GM18505 (cell line): ENCODE measurements at regions not wholly inside any gene's neighbourhood (a gene's known extent, or its start where the extent isn't known, plus 50 kb on each side); places are given as distances from the start of the nearest gene placed in this dataset.

Experiments used
- ATAC-seq: cut with Tn5 transposase; IDR thresholded peaks from one replicate; pipeline ENCODE4 v1.9.1; 2021; ENCODE audit not compliant: unreplicated experiment
- POLR2A ChIP-seq: IDR thresholded peaks from 4 replicates; pipeline ENCODE4 v1.6.1; 2011; ENCODE audit warnings: borderline replicate concordance; ENCODE audit not compliant: insufficient read depth, insufficient read length; ENCODE audit errors: extremely low read depth

DNA sequence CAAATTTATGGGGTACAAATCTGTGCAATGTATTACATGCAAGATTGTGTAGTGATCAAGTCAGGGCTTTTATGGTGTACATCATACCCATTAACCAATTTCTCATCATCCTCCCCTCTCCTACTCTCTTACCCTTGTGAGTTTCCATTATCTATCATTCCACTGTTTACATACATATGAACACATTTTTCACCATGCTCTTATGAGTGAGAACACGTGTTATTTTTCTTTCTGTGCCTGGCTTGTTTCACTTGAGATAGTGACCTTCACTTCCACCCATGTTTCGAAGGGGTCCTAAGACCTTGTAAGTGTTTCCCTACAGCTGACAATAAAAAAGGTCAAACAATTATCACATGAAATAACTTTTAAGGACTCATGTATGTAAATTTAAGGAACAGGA, 281.7 kb upstream of the CD180 start:
- no peak for TF ChIP-seq POLR2A

DNA sequence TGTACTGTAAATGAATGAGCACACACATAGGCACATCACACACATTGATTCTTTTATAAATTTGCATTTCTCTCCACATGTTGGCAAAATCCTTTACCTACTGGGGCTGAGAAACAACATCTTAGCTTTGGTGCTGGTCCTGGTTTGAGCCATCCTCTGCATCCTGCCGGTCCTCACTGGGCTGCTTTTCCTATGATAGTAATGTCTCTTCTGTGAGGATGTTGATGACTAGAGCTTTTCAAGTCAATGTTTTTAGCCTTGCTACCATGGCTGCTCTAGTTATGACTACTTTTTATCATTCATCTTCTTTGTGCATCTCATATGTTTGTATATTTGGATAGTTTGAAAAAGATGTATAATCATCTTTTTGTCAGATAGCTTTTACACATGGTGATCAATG, 280.4 kb upstream of the CD180 start:
- no peak for TF ChIP-seq POLR2A
- no peak for ATAC-seq

More for the DNA sequence above, 281.7 kb upstream of the CD180 start:
- ATAC-seq = no peak

DNA sequence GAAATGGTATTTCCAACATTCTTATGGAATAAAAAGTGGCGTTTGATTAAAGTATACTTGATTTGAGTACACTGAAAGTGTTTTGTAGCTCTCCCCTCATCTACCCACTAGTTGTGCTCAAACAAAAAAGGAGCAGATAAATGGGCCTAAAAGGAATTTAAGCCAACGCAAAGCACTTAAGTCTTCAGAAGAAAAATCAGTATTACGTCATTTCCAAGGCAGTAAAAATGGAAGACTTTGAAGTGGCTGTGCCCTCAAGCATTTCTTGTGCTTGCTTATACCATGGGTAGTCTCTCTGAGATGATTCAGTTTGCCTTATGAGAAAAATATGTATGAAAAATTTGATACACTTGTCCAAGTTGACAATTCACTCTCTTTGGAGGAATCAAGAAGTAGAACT, 279.9 kb upstream of the CD180 start:
- no peak for ATAC-seq
- no peak for TF ChIP-seq POLR2A

DNA sequence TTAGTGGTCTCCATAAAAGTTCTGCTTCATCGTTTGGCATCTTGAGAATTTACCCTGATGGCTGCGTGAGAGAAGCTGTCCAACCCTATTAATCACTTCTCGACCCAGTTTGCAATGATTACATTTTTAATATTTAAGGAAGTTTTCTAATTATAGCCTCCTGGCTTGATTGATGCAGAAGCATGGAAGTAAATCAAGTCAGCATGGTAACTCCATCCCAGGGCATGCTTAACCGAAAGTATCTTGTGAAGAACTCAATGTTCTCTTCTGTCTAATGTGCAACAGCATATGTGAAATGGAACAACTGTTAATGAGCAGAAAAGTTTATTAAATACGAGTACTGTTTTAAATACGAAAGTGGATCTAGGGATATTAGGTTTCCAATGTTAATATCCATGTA, 278.9 kb upstream of the CD180 start:
- ATAC-seq = no peak

DNA sequence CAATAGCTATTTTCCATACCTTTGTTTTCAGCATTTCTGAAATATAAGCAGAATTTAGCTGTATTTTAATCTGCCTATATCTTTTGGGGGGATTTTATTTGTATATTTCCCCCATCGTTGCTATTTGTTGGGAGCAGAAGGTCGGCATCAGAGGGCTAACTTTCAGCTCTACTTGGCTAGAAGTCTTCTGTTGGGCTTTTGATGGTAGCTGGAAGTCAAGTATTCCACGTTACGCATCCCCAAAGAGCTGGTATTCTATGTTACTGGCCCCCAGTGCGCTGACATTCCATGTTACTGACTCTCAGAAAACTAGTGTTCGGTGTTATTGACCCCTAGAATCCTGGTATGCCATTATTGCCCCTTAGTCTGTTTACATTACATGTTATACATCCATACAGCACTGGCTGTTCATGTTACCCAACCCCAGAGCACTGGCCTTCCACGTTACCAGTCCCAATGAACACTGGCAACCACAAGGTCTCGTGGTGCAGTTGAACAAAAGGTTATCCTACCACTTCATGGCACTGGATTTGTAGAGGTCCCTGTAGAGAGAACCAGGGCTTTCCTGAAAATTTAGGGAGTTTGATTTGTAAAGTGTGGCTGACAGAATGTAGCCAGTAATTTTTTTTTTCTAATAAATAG, 278.1 kb upstream of the CD180 start:
- no peak for ATAC-seq
- TF ChIP-seq POLR2A = no peak

More for the DNA sequence above, 278.9 kb upstream of the CD180 start:
- no peak for TF ChIP-seq POLR2A

DNA sequence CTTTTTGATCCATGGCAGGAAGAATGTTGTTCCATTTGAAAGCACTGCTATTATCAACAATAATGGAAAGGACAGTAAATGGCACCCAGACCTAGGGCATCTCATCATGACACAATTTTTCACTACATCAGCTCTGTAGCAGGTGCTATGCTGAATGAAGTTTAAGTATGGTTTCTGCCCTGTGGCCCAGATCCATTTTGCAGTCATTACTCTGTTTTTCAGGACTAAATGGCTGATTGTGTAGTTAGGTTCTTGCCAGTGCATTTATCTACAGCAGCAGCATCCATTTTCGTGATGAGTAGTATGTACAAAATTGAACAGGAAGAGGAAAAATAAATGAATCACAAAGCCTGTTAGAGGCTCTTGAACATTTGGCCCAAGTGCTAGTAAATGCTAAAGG, 270.5 kb upstream of the CD180 start:
- no peak for TF ChIP-seq POLR2A
- no peak for ATAC-seq

DNA sequence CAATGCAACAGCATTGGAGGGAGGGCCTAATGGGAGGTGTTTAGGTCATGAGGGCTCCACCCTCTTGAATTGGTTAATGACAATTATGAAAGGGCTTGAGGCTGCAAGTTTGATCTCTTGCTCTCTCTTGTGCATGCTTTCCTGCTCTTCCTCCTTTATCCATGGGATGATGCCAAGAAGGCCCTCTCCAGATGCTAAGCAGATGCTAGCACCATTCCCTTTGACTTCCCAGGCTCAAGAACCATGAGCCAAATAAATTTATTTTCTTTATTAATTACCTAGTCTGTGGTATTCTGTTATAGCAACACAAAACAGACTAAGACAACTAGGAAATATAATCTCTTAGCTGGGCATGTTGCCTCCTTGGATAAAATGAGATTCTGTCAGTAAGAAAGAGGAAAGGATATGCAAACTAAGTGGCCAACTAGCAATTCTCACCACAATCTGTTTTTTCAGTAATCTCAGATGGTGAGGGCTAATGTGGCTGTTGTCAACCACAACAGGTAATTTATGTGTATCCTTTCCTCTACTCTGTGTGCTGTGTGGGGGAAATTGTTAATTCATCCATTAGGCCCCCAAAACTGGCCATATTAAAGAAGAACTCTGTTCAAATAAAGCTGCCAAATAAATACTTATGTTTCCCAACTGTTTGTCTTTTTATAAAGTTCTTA, 269.1 kb upstream of the CD180 start:
- TF ChIP-seq POLR2A = no peak
- no peak for ATAC-seq

DNA sequence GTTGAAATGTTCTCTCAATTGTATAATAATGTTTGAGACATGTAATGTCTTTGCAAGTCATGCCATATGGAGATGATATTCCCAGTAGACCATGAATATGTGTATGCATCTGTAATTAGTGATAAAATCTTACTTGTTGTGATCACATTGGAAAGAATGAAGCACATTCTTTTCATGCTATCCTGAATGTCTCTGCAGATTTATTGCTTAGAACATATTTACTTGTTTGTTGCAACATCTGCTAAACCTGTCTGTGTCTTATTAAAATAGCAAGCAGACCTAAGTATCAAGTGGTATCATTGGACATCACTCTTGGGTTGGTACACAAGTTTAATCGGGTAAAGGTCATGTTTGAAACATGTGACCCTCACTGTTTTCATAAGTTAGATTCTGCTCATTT, 265.5 kb upstream of the CD180 start:
- ATAC-seq = no peak
- no peak for TF ChIP-seq POLR2A

DNA sequence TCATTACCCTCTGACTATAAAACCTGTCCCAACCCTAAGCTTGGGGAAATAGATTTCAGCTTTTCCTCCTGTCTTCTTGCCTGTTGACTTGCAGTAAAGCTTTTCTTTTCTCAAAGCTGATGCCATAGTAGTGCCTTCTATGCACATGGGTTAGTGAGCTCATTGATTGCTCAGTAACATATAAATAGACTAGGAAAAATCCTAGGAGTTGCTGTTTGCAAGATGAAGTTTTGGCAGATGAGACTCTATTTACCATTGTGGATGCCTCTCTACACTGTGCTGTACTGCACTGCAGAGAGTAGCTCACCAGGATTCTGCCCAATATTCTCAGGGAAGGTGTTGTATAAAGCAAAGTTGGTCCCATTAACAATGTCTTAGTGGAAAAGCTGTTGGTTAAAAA, 262.7 kb upstream of the CD180 start:
- no peak for ATAC-seq
- TF ChIP-seq POLR2A = no peak

DNA sequence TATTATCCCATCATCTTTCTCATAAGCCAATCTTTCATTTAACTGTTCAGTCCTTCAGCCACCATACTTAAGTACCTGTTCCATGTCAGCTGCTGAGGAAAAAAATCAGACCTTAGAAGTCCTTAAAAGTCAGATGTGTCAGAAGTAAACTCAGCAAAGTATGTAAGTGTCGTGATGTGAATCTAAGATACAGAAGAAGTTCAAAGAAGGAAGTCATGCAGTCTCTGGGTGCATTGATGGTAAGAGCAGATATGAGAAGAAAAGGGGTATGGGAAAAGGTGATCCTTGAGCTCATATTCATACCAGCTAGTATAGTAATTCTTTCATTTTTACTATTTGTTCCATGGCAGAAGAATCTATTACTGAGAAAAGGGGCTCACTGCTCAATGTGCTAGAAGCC, 259.4 kb upstream of the CD180 start:
- ATAC-seq = no peak
- no peak for TF ChIP-seq POLR2A

DNA sequence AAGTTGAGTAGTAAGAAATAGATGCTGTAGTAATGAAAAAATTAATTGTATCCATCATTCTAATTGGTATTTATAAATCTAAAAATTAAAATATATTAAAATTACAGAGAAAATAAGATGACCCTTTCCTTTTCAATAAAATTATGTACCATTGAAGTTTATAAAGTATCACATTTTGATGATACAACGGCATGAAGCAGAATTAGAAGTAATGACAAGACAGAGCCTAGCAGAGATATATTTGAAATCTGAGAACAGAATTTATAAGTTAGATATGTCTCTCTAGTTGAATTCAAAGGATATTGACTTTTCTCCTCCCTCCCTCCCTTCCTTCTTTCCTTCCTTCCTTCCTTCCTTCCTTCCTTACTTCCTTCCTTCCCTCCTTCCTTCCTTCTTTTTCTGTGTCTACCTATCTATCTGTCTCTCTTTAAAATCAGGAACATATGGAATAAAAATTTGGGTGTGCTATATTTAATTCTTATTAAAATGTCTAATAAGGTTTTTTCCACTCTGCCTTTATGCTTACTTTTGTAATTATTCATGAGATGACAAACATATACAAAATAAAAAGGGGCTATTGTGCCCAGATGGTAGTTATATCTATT, 258.5 kb upstream of the CD180 start:
- no peak for ATAC-seq

DNA sequence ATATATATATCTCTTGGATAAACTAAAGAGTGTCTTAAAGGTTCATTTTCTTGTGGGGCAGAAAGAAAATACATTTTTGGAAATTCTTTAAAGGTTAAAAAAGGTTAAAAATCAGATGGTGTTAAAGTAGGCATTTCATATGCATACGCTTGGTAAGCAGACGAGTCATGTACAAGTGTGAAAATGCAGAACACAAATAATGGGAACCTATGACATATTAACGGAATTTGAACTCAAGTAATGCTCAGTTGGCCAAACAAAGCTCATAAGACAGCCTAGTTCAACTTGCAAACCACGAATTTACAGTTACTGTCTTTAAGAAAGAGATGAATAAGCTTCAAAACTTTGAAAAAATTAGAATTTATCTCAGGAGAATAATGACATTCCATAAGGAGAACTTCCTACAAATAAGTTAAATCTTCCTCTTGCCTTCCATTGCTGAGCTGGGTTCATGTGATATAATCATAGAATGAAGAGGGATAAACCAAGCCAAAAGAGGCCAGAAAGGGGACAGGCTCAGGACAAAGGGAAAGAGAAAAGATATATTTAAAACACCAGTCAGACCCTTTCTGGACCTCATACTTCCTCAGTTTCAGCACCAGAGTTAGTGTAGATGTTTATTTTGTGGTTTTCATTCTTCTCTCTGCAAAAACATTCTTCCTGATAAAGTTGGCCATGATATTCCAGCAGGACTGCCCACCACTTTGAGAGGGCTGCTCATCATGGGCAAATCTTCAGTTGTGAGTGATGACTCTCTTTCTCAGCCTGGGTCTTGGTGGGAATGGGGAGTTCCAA, 256.7 kb upstream of the CD180 start:
- ATAC-seq = no peak

More for the DNA sequence above, 258.5 kb upstream of the CD180 start:
- no peak for TF ChIP-seq POLR2A

DNA sequence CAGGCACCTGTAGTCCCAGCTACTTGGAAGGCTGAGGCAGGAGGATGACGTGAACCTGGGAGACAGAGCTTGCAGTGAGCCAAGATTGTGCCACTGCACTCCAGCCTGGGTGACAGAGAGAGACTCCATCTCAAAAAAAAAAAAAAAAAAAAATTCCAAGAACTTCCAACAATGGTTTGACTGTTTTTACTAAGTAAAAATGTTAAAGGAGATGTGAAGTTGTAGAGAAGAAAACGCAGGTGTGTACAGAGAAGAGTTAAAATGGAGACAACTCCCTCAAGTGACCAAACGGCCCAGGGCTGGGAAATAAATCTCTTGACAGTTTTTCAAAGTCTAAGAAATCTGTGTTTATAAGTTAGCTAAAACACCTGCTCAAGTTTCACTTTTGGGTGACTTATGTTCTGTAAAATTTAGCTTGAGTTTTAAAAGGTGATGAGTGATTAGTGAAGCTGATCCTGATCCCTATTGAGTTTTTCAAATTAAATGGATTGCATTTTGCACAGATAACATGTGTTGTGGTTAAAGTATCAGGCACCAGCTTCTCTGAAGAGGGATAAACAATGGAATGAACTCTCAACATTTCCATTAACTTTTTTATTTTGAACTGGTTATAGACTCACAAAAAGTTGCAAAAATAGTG, 255.2 kb upstream of the CD180 start:
- TF ChIP-seq POLR2A = no peak
- no peak for ATAC-seq

More for the DNA sequence above, 256.7 kb upstream of the CD180 start:
- no peak for TF ChIP-seq POLR2A
